IPS DF 6.9 (cell line): ENCODE measurements at regions not wholly inside any gene's neighbourhood (a gene's known extent, or its start where the extent isn't known, plus 50 kb on each side); places are given as distances from the start of the nearest gene placed in this dataset.
"Not testable (repeated sequence)": the region's sequence is repeated elsewhere in the genome, so short reads cannot be mapped to it uniquely, and the experiment has no call there.

ENCODE experiments used
- DNase-seq: peaks from one replicate; pipeline ENCODE4 v3.0.0-alpha.2; 2013; ENCODE audit warnings: low read depth, low spot score
- H3K27ac ChIP-seq: one replicate; pipeline ENCODE4 v1.5.1; 2013; ENCODE audit warnings: low read length, control low read depth
- H3K27me3 ChIP-seq: 2 replicates; pipeline ENCODE4 v1.6.1; 2013; ENCODE audit warnings: mild to moderate bottlenecking, low read length; ENCODE audit not compliant: control insufficient read depth, insufficient read depth
- H3K36me3 ChIP-seq: 2 replicates; pipeline ENCODE4 v1.6.1; 2013; ENCODE audit warnings: low read length; ENCODE audit not compliant: control insufficient read depth, insufficient read depth
- H3K4me1 ChIP-seq: 2 replicates; pipeline ENCODE4 v1.6.1; 2013; ENCODE audit warnings: low read length; ENCODE audit not compliant: control insufficient read depth, insufficient read depth
- H3K4me3 ChIP-seq: 2 replicates; pipeline ENCODE4 v1.5.1; 2013; ENCODE audit warnings: mild to moderate bottlenecking, low read length
- H3K9me3 ChIP-seq: 2 replicates; pipeline ENCODE4 v1.6.1; 2013; ENCODE audit warnings: low read length, inconsistent platforms; ENCODE audit not compliant: control insufficient read depth, insufficient read depth
- WGBS: extraction: QIAGEN DNeasy Blood & Tissue Kit; methylation state at CpG from one replicate; pipeline ENCODE4 v1.1.7; 2013; ENCODE audit warnings: mixed read lengths, missing lambda C conversion rate; ENCODE audit not compliant: insufficient read length, insufficient coverage; 5-methylcytosine and 5-hydroxymethylcytosine counted together

GRCh38 chr1:223018534-223018933 lies 124.5 kb downstream of the TLR5 start:
- no peak for DNase-seq
- WGBS, result no CpG with 5 or more reads among the region's 7 CpGs
- Histone ChIP-seq H3K36me3 (peaks cover 15% of the 10 kb centered on the region; the same call in 1 of the 2 replicates), H3K9me3 (no peaks in the 10 kb centered on the region; the same call in 1 of the 2 replicates), H3K4me3 (no peak overlapping the region), H3K27ac (no peak overlapping the region), H3K27me3 (no peaks in the 10 kb centered on the region), H3K4me1 (peaks cover 8% of the 10 kb centered on the region)

GRCh38 chr1:223019256-223019655 lies 123.8 kb downstream of the TLR5 start:
- no peaks in the 10 kb centered on the region for H3K27me3 ChIP-seq
- no peak overlapping the region for H3K4me3 ChIP-seq
- H3K27ac ChIP-seq, result no peak overlapping the region
- peaks cover 11% of the 10 kb centered on the region for H3K4me1 ChIP-seq
- H3K9me3 ChIP-seq, result no peaks in the 10 kb centered on the region; the same call in 1 of the 2 replicates
- peaks cover 18% of the 10 kb centered on the region; the same call in 1 of the 2 replicates for H3K36me3 ChIP-seq
- no peak for DNase-seq

- Histone ChIP-seq H3K36me3 (peaks cover 15% of the 10 kb centered on the region; the same call in 1 of the 2 replicates), H3K27me3 (no peaks in the 10 kb centered on the region), H3K27ac (no peak overlapping the region), H3K4me3 (no peak overlapping the region), H3K9me3 (no peaks in the 10 kb centered on the region), H3K4me1 (peaks cover 11% of the 10 kb centered on the region)
- no CpG with 5 or more reads among the region's 4 CpGs for WGBS
- DNase-seq, result no peak
Observed at GRCh38 chr1:223020770-223021169, 122.3 kb downstream of the TLR5 start.

GRCh38 chr1:223022641-223023473 lies 120.2 kb downstream of the TLR5 start:
- no CpG with 5 or more reads among the region's 7 CpGs for WGBS
- H3K4me1 ChIP-seq, result peaks cover 11% of the 10 kb centered on the region
- peak overlapping the region; percentile 65 for H3K27ac ChIP-seq

GRCh38 chr1:223023863-223024262 lies 119.2 kb downstream of the TLR5 start:
- H3K36me3 ChIP-seq, result peaks cover 7% of the 10 kb centered on the region; the same call in 1 of the 2 replicates
- WGBS, result no CpG with 5 or more reads among the region's 7 CpGs

More at GRCh38 chr1:223022641-223023473, 120.2 kb downstream of the TLR5 start:
- H3K4me3 ChIP-seq, result no peak overlapping the region
- peaks cover 13% of the 10 kb centered on the region; the same call in 1 of the 2 replicates for H3K36me3 ChIP-seq
- no peak for DNase-seq
- H3K27me3 ChIP-seq, result no peaks in the 10 kb centered on the region
- H3K9me3 ChIP-seq, result no peaks in the 10 kb centered on the region

GRCh38 chr1:223024486-223024885 lies 118.6 kb downstream of the TLR5 start:
- H3K27me3 ChIP-seq, H3K9me3 ChIP-seq, H3K4me3 ChIP-seq, DNase-seq, H3K36me3 ChIP-seq: not testable (repeated sequence)
- no CpG with 5 or more reads among the region's 5 CpGs for WGBS
- Histone ChIP-seq H3K4me1 (peaks cover 11% of the 10 kb centered on the region), H3K27ac (peak overlapping the region; percentile 65)

More at GRCh38 chr1:223023863-223024262, 119.2 kb downstream of the TLR5 start:
- Histone ChIP-seq H3K27me3 (no peaks in the 10 kb centered on the region), H3K4me1 (peaks cover 11% of the 10 kb centered on the region), H3K27ac (peak overlapping the region; percentile 65), H3K9me3 (no peaks in the 10 kb centered on the region), H3K4me3 (no peak overlapping the region)
- DNase-seq, result no peak

GRCh38 chr1:223025190-223025734 lies 117.8 kb downstream of the TLR5 start:
- not testable (repeated sequence) for H3K4me1 ChIP-seq, H3K4me3 ChIP-seq, DNase-seq, H3K9me3 ChIP-seq, H3K27me3 ChIP-seq, H3K36me3 ChIP-seq, H3K27ac ChIP-seq
- no CpG with 5 or more reads among the region's 4 CpGs for WGBS

GRCh38 chr1:223026639-223027038 lies 116.4 kb downstream of the TLR5 start:
- not testable (repeated sequence) for H3K27me3 ChIP-seq, H3K27ac ChIP-seq, H3K36me3 ChIP-seq, H3K9me3 ChIP-seq, DNase-seq
- Histone ChIP-seq H3K4me1 (peaks cover 14% of the 10 kb centered on the region), H3K4me3 (peak overlapping the region; percentile 35; the same call in 1 of the 2 replicates)
- no CpG with 5 or more reads among the region's 5 CpGs for WGBS

GRCh38 chr1:223029985-223030769 lies 112.9 kb downstream of the TLR5 start:
- Histone ChIP-seq H3K36me3 (no peaks in the 10 kb centered on the region; the same call in 1 of the 2 replicates), H3K9me3 (no peaks in the 10 kb centered on the region), H3K4me3 (no peak overlapping the region; the same call in 1 of the 2 replicates), H3K27ac (peak overlapping the region; percentile 100), H3K4me1 (peaks cover 9% of the 10 kb centered on the region; the same call in 1 of the 2 replicates), H3K27me3 (no peaks in the 10 kb centered on the region)
- WGBS, result no CpG with 5 or more reads among the region's 6 CpGs
- DNase-seq, result peak; percentile 76

- DNase-seq, result no peak
- Histone ChIP-seq H3K4me1 (peaks cover 11% of the 10 kb centered on the region; the same call in 1 of the 2 replicates), H3K9me3 (no peaks in the 10 kb centered on the region), H3K36me3 (no peaks in the 10 kb centered on the region; the same call in 1 of the 2 replicates), H3K27me3 (no peaks in the 10 kb centered on the region), H3K4me3 (no peak overlapping the region), H3K27ac (peak overlapping the region; percentile 100)
- no CpG with 5 or more reads among the region's 8 CpGs for WGBS
Observed at GRCh38 chr1:223030871-223031400, 112.1 kb downstream of the TLR5 start.
